Cardiac muscle cell (in vitro differentiated cells and primary cell): ENCODE measurements at regions not wholly inside any gene's neighbourhood (a gene's known extent, or its start where the extent isn't known, plus 50 kb on each side); places are given as distances from the start of the nearest gene placed in this dataset.

Experiments used
- DNase-seq, 2 donors: peaks; one replicate each; pipeline versions ENCODE4 v3.0.0 to v3.0.0-alpha.2; 2010 to 2017; ENCODE audit warnings: low read depth in 1 of 2, low spot score in 1 of 2
- H3K27ac ChIP-seq: fragments of 200-600 bp; sonication (generic); 2 replicates; pipeline ENCODE4 v1.5.1; 2016
- H3K27me3 ChIP-seq: fragments of 200-600 bp; sonication (generic); 2 replicates; pipeline ENCODE4 v1.6.0; 2016; ENCODE audit warnings: control low read depth
- H3K36me3 ChIP-seq: fragments of 200-600 bp; sonication (generic); 2 replicates; pipeline ENCODE4 v1.5.1; 2016; ENCODE audit warnings: control low read depth
- H3K4me1 ChIP-seq: fragments of 200-600 bp; sonication (generic); 2 replicates; pipeline ENCODE4 v1.8.1; 2017; ENCODE audit warnings: low read depth, mild to moderate bottlenecking, mixed run types
- H3K4me3 ChIP-seq: fragments of 200-600 bp; sonication (generic); 2 replicates; pipeline ENCODE4 v1.5.1; 2016; ENCODE audit warnings: mild to moderate bottlenecking
- H3K9me3 ChIP-seq: fragments of 200-600 bp; sonication (generic); 2 replicates; pipeline ENCODE4 v1.5.1; 2017; ENCODE audit warnings: low read depth, mild to moderate bottlenecking, control low read depth
- CTCF ChIP-seq: IDR thresholded peaks from 2 replicates; pipeline ENCODE4 v1.5.1; 2012; ENCODE audit warnings: low read depth, mild to moderate bottlenecking, low read length

GRCh38 chr14:59125156-59125555 lies 63.3 kb upstream of the DAAM1 start:
- H3K4me1 ChIP-seq: no peaks in the 10 kb centered on the region
- no peak overlapping the region for H3K4me3 ChIP-seq
- no peaks in the 10 kb centered on the region for H3K36me3 ChIP-seq
- TF ChIP-seq CTCF: no peak
- no peak for DNase-seq
- H3K27ac ChIP-seq: no peak overlapping the region
- no peaks in the 10 kb centered on the region for H3K27me3 ChIP-seq
- no peaks in the 10 kb centered on the region for H3K9me3 ChIP-seq

DNA sequence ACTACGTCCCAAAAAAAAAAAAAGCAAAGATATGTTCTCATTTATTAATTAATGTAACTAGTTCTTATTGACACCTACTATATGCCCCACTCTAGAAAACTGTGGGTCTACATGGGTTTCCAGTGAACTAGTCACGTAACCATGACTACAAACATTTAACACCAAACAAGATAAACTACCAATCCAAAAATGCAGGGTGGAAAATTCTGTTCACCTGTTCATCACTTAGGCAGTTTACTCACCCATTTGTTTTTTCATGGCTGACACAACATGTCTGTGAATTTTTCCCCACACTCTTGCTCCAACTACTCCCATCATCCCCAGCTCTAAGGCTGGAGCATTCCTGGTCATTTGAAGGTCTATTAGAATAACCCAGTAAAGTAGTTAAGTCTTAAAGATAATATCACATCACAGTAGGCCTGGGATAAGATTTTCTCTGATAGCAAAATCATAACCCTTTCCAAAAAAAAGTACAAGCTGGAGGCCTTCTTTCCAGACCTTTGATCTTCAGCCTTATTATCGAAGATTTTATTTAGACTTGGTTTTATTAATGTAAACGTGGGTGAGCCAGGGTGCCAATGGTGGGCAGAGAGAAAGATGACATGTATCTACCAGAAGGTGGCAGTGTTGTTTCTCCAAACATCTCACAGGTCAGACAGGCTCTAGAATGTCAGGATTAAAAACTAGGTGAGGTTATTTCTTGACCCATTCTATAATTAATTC lies 61.6 kb upstream of the DAAM1 start:
- DNase-seq: peak; percentile 62 to 78
- no peaks in the 10 kb centered on the region for H3K27me3 ChIP-seq
- H3K9me3 ChIP-seq: no peaks in the 10 kb centered on the region
- no peaks in the 10 kb centered on the region for H3K4me1 ChIP-seq
- no peaks in the 10 kb centered on the region for H3K36me3 ChIP-seq
- TF ChIP-seq CTCF: peak; percentile 63
- no peak overlapping the region for H3K27ac ChIP-seq
- H3K4me3 ChIP-seq: no peak overlapping the region

DNA sequence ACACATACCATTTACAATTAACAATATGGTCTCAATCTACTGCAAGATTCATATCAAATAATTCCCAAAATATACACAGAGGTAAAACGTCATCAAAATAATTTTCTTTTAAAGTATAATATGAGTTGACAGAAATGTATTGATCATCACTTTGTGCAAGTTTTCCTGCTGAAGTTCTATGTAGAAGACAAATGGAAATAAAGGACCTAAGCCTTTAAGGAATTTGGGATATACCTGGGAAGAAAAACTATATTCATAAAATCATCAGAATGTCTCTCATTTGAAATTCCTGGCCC lies 61.1 kb upstream of the DAAM1 start:
- Histone ChIP-seq H3K4me1 (peaks cover 2% of the 10 kb centered on the region), H3K27ac (no peak overlapping the region), H3K4me3 (no peak overlapping the region), H3K9me3 (no peaks in the 10 kb centered on the region), H3K27me3 (no peaks in the 10 kb centered on the region), H3K36me3 (no peaks in the 10 kb centered on the region)
- TF ChIP-seq CTCF: no peak
- no peak for DNase-seq

DNA sequence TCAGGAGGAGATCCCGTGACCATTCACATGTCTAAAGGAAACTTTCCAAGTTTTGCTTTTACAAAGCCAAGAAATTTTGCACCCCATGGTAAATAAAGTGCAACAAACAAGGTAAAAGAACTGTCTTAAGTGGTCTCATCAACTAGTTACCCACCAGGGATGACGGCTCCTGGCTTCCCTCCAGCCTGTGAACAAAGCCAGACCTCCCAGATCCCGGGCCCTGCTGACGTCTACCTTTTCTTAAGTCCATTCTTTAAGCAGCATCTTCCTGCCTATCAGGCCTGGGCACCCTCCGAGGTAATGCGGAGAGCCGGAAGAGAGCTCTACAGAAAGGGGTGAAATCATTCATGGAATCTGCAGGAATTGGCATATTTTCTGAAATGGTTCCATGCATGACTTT lies 58.0 kb upstream of the DAAM1 start:
- DNase-seq: peak; percentile 11 to 14
- H3K4me3 ChIP-seq: no peak overlapping the region
- no peak for TF ChIP-seq CTCF
- H3K36me3 ChIP-seq: no peaks in the 10 kb centered on the region
- no peaks in the 10 kb centered on the region for H3K27me3 ChIP-seq
- peaks cover 8% of the 10 kb centered on the region for H3K4me1 ChIP-seq
- no peaks in the 10 kb centered on the region for H3K9me3 ChIP-seq
- H3K27ac ChIP-seq: no peak overlapping the region

DNA sequence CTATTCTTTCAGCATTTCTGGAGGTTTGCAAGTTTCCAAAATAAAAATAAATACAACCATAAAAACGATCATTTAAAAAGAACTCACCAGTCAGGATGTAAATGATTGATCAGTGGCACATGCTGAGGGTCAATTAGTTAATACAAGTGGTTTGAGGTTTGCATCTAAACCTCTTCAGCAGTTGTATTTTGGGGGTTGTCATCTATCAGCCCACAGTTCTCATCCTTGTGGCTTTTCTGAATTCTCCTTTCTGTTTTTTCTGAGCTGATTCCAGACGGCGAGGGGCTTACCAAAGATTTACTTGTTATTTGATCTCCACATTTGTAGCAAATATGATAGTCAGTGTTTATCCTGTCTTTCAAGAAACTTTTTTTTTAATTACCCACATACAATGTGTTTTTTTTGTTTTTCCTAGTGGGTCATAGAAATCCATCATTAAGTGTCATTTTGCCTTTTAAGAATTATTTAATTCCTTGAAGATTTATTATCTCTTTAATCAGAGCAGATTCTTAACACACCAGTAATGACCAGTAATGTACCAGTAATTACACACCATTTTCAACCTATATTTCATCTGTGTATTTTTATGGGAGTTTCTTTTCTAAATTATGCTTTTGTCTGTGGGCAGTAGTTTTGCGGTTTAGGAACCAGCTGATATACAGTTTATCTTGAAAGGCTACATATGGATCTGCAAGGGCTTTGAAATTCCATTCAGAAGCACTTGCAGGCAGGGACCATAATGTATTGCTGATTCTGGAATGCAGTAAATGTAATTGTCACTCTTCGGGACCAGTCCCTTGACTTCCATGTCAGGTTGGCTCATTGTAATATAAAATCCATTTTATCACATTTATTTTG lies 56.3 kb upstream of the DAAM1 start:
- Histone ChIP-seq H3K27ac (no peak overlapping the region), H3K36me3 (no peaks in the 10 kb centered on the region), H3K27me3 (no peaks in the 10 kb centered on the region), H3K9me3 (no peaks in the 10 kb centered on the region), H3K4me1 (peaks cover 8% of the 10 kb centered on the region), H3K4me3 (no peak overlapping the region)
- no peak for TF ChIP-seq CTCF
- DNase-seq: peak in 1 of 2 donors; percentile 23
